Large intestine (tissue), 3 donors: ENCODE measurements at regions not wholly inside any gene's neighbourhood (a gene's known extent, or its start where the extent isn't known, plus 50 kb on each side); places are given as distances from the start of the nearest gene placed in this dataset.

Experiments
- DNase-seq, 2 donors: peaks; one replicate each; pipeline versions ENCODE4 v3.0.0 to v3.0.0-alpha.2; 2013
- H3K27ac ChIP-seq: one replicate; pipeline ENCODE4 v1.5.1; 2013; ENCODE audit warnings: low read length
- H3K27me3 ChIP-seq: 2 replicates; pipeline ENCODE4 v1.6.1; 2013; ENCODE audit warnings: low read length; ENCODE audit not compliant: control insufficient read depth, insufficient read depth
- H3K36me3 ChIP-seq: 2 replicates; pipeline ENCODE4 v1.6.1; 2013; ENCODE audit warnings: low read length; ENCODE audit not compliant: control insufficient read depth, insufficient read depth
- H3K4me1 ChIP-seq: one replicate; pipeline ENCODE4 v1.6.1; 2013; ENCODE audit warnings: low read length; ENCODE audit not compliant: control insufficient read depth, insufficient read depth
- H3K4me3 ChIP-seq: one replicate; pipeline ENCODE4 v1.5.1; 2013; ENCODE audit warnings: low read length
- H3K9me3 ChIP-seq: one replicate; pipeline ENCODE4 v1.6.1; 2013; ENCODE audit warnings: mild to moderate bottlenecking, low read depth, low read length, moderate library complexity; ENCODE audit not compliant: control insufficient read depth
- WGBS: methylation state at CpG from one replicate; pipeline ENCODE4 v1.1.5; 2013; ENCODE audit warnings: low lambda C conversion rate; ENCODE audit not compliant: insufficient coverage; 5-methylcytosine and 5-hydroxymethylcytosine counted together

DNA sequence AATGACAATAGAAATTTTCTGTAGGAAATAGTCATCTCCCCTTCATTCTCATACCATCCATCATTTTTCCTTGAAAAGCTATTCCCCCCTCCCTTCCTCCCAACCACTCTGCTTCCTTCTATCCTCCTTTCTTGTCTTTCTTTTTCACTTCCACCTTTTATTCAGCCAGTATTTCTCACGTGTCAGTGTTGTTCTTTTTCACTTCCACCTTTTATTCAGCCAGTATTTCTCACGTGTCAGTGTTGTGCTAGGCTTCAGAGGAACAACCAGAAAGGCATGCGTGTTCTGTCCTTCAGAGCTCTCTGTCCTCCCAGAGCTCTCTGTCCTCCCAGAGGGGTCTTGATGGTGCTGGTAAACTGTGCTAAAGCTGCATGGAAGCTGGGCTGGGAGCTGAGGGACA, 419.6 kb downstream of the GADD45G start:
- H3K4me1 ChIP-seq, result peaks cover 12% of the 10 kb centered on the region
- WGBS, result 88% methylated on average over 1 of the region's 3 CpGs
- no peak overlapping the region for H3K27ac ChIP-seq
- H3K36me3 ChIP-seq, result no peaks in the 10 kb centered on the region
- H3K27me3 ChIP-seq, result no peaks in the 10 kb centered on the region
- no peak for DNase-seq
- no peaks in the 10 kb centered on the region for H3K9me3 ChIP-seq
- H3K4me3 ChIP-seq, result no peak overlapping the region

- WGBS, result no CpG with 5 or more reads among the region's 9 CpGs
- peak; percentile 61 to 75 for DNase-seq
- Histone ChIP-seq H3K4me1 (peaks cover 12% of the 10 kb centered on the region), H3K36me3 (no peaks in the 10 kb centered on the region), H3K9me3 (no peaks in the 10 kb centered on the region), H3K27ac (no peak overlapping the region), H3K27me3 (no peaks in the 10 kb centered on the region), H3K4me3 (no peak overlapping the region)
Measured at GRCh38 chr9:90024823-90025222, 420.0 kb downstream of the GADD45G start.

- Histone ChIP-seq H3K36me3 (no peaks in the 10 kb centered on the region), H3K4me3 (no peak overlapping the region), H3K4me1 (peaks cover 12% of the 10 kb centered on the region), H3K27me3 (no peaks in the 10 kb centered on the region), H3K27ac (no peak overlapping the region), H3K9me3 (no peaks in the 10 kb centered on the region)
- WGBS, result no CpG with 5 or more reads among the region's 3 CpGs
- no peak for DNase-seq
Measured at GRCh38 chr9:90025816-90026215, 421.0 kb downstream of the GADD45G start.

DNA sequence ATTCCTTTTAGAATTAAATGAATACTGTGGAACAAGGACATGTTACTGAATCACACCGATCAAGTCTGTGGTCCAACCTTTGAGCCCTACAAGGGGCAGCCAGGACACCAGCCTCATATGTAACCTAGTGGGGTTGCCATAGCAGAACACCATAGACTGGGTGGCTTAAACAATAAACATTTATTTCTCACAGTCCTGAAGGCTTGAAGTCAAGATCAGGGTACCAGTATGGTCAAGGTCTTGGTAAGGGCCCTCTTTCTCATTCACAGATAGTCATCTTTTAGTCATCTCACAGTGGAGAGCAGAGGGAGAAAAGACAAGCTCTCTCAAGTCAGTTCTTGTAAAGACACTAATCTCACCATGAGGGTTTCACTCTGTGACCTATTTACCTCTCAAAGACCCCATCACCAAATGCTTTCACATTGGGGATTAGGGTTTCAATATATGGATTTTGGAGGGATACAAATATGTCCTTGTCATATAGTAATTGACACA, 422.5 kb downstream of the GADD45G start:
- no peaks in the 10 kb centered on the region for H3K9me3 ChIP-seq
- no peak overlapping the region for H3K27ac ChIP-seq
- no peak overlapping the region for H3K4me3 ChIP-seq
- WGBS, result no CpG with 5 or more reads among the region's 1 CpG
- no peaks in the 10 kb centered on the region for H3K36me3 ChIP-seq
- peaks cover 12% of the 10 kb centered on the region for H3K4me1 ChIP-seq
- no peaks in the 10 kb centered on the region for H3K27me3 ChIP-seq
- DNase-seq, result no peak

GRCh38 chr9:90029386-90029785, 424.6 kb downstream of the GADD45G start:
- Histone ChIP-seq H3K36me3 (no peaks in the 10 kb centered on the region), H3K4me1 (peaks cover 12% of the 10 kb centered on the region)
- no CpG with 5 or more reads among the region's 1 CpG for WGBS

GRCh38 chr9:90029996-90030395, 425.2 kb downstream of the GADD45G start:
- Histone ChIP-seq H3K4me3 (no peak overlapping the region), H3K36me3 (no peaks in the 10 kb centered on the region), H3K4me1 (peaks cover 7% of the 10 kb centered on the region), H3K27me3 (no peaks in the 10 kb centered on the region), H3K27ac (no peak overlapping the region), H3K9me3 (no peaks in the 10 kb centered on the region)
- DNase-seq, result no peak
- WGBS, result no CpG with 5 or more reads among the region's 5 CpGs

More at GRCh38 chr9:90029386-90029785, 424.6 kb downstream of the GADD45G start:
- no peaks in the 10 kb centered on the region for H3K9me3 ChIP-seq
- H3K27me3 ChIP-seq, result no peaks in the 10 kb centered on the region
- no peak overlapping the region for H3K4me3 ChIP-seq
- no peak for DNase-seq
- no peak overlapping the region for H3K27ac ChIP-seq

DNA sequence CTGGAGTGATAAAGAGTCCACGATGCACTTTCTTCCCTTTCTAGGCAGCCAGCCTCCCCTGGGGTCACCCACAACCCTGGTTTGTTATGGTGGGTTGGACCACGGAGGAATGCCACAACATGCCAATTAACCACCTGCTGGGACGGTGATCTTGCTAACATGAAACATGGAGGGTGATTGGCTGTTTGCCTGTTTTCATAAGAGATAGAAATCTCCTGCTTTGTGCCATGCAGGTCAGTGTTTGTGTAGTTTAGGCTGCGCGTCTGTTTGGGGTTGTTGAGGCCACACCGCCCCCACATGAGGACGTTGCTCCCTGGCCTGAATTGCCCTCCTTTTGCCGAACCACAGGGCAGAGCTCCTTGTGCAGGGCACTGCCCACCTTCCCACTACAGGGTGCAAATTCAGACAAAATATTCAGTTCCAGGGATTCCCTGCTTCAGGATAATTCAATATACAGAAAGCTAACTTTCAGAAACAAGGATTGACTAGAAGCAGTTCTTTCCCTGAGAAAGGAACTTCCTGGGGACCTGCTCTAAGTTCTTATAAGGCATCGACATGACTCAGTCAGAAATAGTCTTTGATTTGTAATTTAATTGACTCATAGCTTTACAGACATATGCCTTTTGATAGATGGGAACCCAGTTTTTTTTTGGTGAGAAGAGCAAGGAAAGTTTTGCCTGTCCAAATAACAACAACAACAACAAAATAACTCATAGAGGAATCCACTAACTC, 427.6 kb downstream of the GADD45G start:
- WGBS, result no CpG with 5 or more reads among the region's 9 CpGs
- H3K4me3 ChIP-seq, result no peak overlapping the region

GRCh38 chr9:90033028-90033650, 428.3 kb downstream of the GADD45G start:
- Histone ChIP-seq H3K4me1 (no peaks in the 10 kb centered on the region), H3K9me3 (no peaks in the 10 kb centered on the region), H3K27me3 (no peaks in the 10 kb centered on the region), H3K27ac (no peak overlapping the region), H3K4me3 (no peak overlapping the region), H3K36me3 (no peaks in the 10 kb centered on the region)
- DNase-seq, result no peak
- WGBS, result no CpG with 5 or more reads among the region's 7 CpGs

More for the DNA sequence above, 427.6 kb downstream of the GADD45G start:
- no peaks in the 10 kb centered on the region for H3K36me3 ChIP-seq
- H3K4me1 ChIP-seq, result no peaks in the 10 kb centered on the region
- no peak for DNase-seq
- no peak overlapping the region for H3K27ac ChIP-seq
- no peaks in the 10 kb centered on the region for H3K27me3 ChIP-seq
- no peaks in the 10 kb centered on the region for H3K9me3 ChIP-seq

DNA sequence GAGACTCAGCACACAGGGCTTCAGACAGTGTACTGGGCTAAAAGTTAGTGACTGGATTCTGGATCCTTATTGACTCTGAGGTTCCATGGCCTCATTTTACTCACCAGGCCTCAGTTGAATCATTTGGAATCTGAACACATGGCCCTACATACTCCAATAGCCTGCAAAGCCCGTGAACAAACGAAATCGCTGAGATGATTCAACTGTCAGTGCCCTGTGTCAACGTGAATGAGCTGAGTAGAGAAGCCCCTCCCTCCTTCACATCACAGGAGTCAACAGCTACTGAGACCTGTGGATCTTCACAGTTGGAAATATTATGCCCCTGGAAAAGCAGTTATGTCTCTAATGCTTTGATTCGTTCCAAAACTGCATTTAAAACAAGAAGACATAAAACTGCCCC, 429.3 kb downstream of the GADD45G start:
- no peak overlapping the region for H3K4me3 ChIP-seq

GRCh38 chr9:90035471-90035870, 430.7 kb downstream of the GADD45G start:
- H3K27ac ChIP-seq, result no peak overlapping the region
- no peaks in the 10 kb centered on the region for H3K4me1 ChIP-seq
- no peaks in the 10 kb centered on the region for H3K27me3 ChIP-seq
- no CpG with 5 or more reads among the region's 2 CpGs for WGBS
- H3K9me3 ChIP-seq, result no peaks in the 10 kb centered on the region
- H3K36me3 ChIP-seq, result no peaks in the 10 kb centered on the region
- H3K4me3 ChIP-seq, result no peak overlapping the region
- peak in 1 of 2 donors; percentile 24 for DNase-seq

More for the DNA sequence above, 429.3 kb downstream of the GADD45G start:
- H3K9me3 ChIP-seq, result no peaks in the 10 kb centered on the region
- no CpG with 5 or more reads among the region's 5 CpGs for WGBS
- no peak overlapping the region for H3K27ac ChIP-seq
- no peaks in the 10 kb centered on the region for H3K36me3 ChIP-seq
- no peaks in the 10 kb centered on the region for H3K27me3 ChIP-seq
- no peaks in the 10 kb centered on the region for H3K4me1 ChIP-seq
- DNase-seq, result no peak
